ENCODE measurements at regions not wholly inside any gene's neighbourhood (a gene's known extent, or its start where the extent isn't known, plus 50 kb on each side); places are given as distances from the start of the nearest gene placed in this dataset.

- TF ChIP-seq FOXK1 (CRISPR knock-in tag; IDR thresholded peaks at IDR 0.05) (peak; percentile 58; the same call in 1 of the 2 replicates), ETV6 (CRISPR knock-in tag; IDR thresholded peaks at IDR 0.05) (peak; percentile 79), GRHL2 (CRISPR knock-in tag; IDR thresholded peaks at IDR 0.05; ENCODE audit: insufficient replicate concordance, severe bottlenecking) (no peak), SMAD3 (CRISPR knock-in tag; IDR thresholded peaks at IDR 0.05; ENCODE audit: borderline replicate concordance) (no peak), JAZF1 (CRISPR knock-in tag; IDR thresholded peaks at IDR 0.05) (no peak)
- TF ChIP-seq, protein P1, sequence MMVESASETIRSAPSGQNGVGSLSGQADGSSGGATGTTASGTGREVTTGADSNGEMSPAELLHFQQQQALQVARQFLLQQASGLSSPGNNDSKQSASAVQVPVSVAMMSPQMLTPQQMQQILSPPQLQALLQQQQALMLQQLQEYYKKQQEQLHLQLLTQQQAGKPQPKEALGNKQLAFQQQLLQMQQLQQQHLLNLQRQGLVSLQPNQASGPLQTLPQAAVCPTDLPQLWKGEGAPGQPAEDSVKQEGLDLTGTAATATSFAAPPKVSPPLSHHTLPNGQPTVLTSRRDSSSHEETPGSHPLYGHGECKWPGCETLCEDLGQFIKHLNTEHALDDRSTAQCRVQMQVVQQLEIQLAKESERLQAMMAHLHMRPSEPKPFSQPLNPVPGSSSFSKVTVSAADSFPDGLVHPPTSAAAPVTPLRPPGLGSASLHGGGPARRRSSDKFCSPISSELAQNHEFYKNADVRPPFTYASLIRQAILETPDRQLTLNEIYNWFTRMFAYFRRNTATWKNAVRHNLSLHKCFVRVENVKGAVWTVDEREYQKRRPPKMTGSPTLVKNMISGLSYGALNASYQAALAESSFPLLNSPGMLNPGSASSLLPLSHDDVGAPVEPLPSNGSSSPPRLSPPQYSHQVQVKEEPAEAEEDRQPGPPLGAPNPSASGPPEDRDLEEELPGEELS (CRISPR knock-in tag; IDR thresholded peaks at IDR 0.05) = peak; percentile 84; the same call in 1 of the 2 replicates
Observed at GRCh38 chr10:55822096-55822495, 539.0 kb downstream of the ZWINT start (continued).

DNA sequence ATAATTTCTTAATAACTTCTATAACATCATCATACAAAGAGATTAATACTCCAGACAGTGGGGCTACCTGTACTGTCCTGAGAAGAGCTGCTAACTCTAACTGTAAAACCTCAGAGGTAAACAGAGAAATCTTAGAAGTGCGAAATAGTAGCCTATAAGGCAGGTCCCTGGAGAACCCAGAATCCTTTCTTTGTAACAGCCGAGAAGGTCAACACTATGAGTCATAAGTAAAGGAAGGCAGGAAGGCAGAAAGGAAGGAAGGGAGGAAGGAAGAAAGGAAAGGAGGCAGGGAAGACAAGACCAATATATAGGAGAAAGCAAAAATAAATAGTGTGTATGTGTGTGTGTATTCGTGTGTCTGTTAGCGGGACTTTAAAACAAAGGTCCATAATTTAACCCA is 540.6 kb downstream of the ZWINT start:
- Mint-ChIP-seq H3K9me3 (peaks cover 54% of the 10 kb centered on the region), H3K36me3 (peaks cover 49% of the 10 kb centered on the region)
- DNase-seq (ENCODE audit: low spot score) = no peak

GRCh38 chr10:55820071-55820470 is 541.0 kb downstream of the ZWINT start:
- ChIA-PET CTCF (no interaction called here), POLR2A (no interaction called here)
- ATAC-seq = peak; percentile 79
- Mint-ChIP-seq H3K4me3 (no peak overlapping the region), H3K36me3 (peaks cover 46% of the 10 kb centered on the region), H3K4me1 (peaks cover 56% of the 10 kb centered on the region), H3K27me3 (ENCODE audit: low read depth) (no peaks in the 10 kb centered on the region; the same call in 1 of the 2 replicates), H3K27ac (peak overlapping the region; percentile 91), H3K9me3 (peaks cover 51% of the 10 kb centered on the region)
- peak; percentile 45 for DNase-seq (ENCODE audit: low spot score)
- TF ChIP-seq PRRX2 (CRISPR knock-in tag; IDR thresholded peaks at IDR 0.05) (peak; percentile 89), ARID4B (CRISPR knock-in tag; IDR thresholded peaks at IDR 0.05; ENCODE audit: borderline replicate concordance) (no peak), ATF6 (CRISPR knock-in tag; IDR thresholded peaks at IDR 0.05) (no peak), HMGA2 (CRISPR knock-in tag; IDR thresholded peaks at IDR 0.05) (no peak)

More for the DNA sequence above, 540.6 kb downstream of the ZWINT start:
- ChIA-PET CTCF (no interaction called here), POLR2A (no interaction called here)
- Mint-ChIP-seq H3K4me1 (peaks cover 56% of the 10 kb centered on the region), H3K4me3 (peak overlapping the region; percentile 9; the same call in 1 of the 2 replicates), H3K27ac (peak overlapping the region; percentile 91), H3K27me3 (ENCODE audit: low read depth) (no peaks in the 10 kb centered on the region; the same call in 1 of the 2 replicates)
- no peak for TF ChIP-seq FOXP1 (CRISPR knock-in tag; IDR thresholded peaks at IDR 0.05; ENCODE audit: borderline replicate concordance)
- TF ChIP-seq STAT6 (CRISPR knock-in tag; conservative IDR thresholded peaks at IDR 0.05; ENCODE audit: low read depth) = no peak
- TF ChIP-seq, protein P2, sequence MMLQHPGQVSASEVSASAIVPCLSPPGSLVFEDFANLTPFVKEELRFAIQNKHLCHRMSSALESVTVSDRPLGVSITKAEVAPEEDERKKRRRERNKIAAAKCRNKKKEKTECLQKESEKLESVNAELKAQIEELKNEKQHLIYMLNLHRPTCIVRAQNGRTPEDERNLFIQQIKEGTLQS (CRISPR knock-in tag; conservative IDR thresholded peaks at IDR 0.05) = no peak
- no peak for TF ChIP-seq KAT7 (CRISPR knock-in tag; IDR thresholded peaks at IDR 0.05; ENCODE audit: borderline replicate concordance)
- no peak for TF ChIP-seq SMAD3 (CRISPR knock-in tag; IDR thresholded peaks at IDR 0.05; ENCODE audit: borderline replicate concordance)
- no peak for TF ChIP-seq ZNF317 (CRISPR knock-in tag; IDR thresholded peaks at IDR 0.05; ENCODE audit: borderline replicate concordance, low read depth)
- no peak for TF ChIP-seq NFYB (CRISPR knock-in tag; conservative IDR thresholded peaks at IDR 0.05; ENCODE audit: low read depth)
- no peak for TF ChIP-seq ATF2 (CRISPR knock-in tag; IDR thresholded peaks at IDR 0.05; ENCODE audit: borderline replicate concordance, low read depth)
- no peak for TF ChIP-seq JAZF1 (CRISPR knock-in tag; IDR thresholded peaks at IDR 0.05)
- TF ChIP-seq EMX1 (CRISPR knock-in tag; IDR thresholded peaks at IDR 0.05) = no peak
- no peak for TF ChIP-seq ZNF416 (CRISPR knock-in tag; IDR thresholded peaks at IDR 0.05)
- peak; percentile 62 for ATAC-seq

Data from WTC11 (cell line).